K562 (cell line): ENCODE measurements at regions not wholly inside any gene's neighbourhood (a gene's known extent, or its start where the extent isn't known, plus 50 kb on each side); places are given as distances from the start of the nearest gene placed in this dataset.

ENCODE experiments used
- ATAC-seq: fragments of 200-7000 bp; cut with Tn5 transposase; 3 replicates; pipeline ENCODE4 v1.9.1; 2020; ENCODE audit warnings: moderate library complexity
- BruUV-seq: library from RNA; stranded (reverse); fragments of 400-500 nt; replicated peaks from 2 replicates; lab custom pipeline; 2021; lab: Mats Ljungman, UMichigan
- CTCF ChIA-PET: fragments of 300-600 bp; formaldehyde crosslinking; extraction: SDS; loops from one replicate; lab custom pipeline; 2021; ENCODE audit warnings: low intra/inter-chr PET ratio; lab: Yijun Ruan, JAX
- POLR2A ChIA-PET: fragments of 300-600, 350-650 bp; sonication (Branson Sonifier 250); formaldehyde crosslinking; extraction: SDS; loops from one replicate; lab custom pipeline; 2021; ENCODE audit warnings: antibody characterized with exemption, inconsistent platforms; lab: Yijun Ruan, JAX
- DNase-seq, 4 experiments: peaks; one replicate each; pipeline versions ENCODE4 v3.0.0 to v3.0.0-alpha.2; 2011 to 2018; ENCODE audit warnings: low spot score in 3 of 4, mixed read lengths in 3 of 4; ENCODE audit errors: extremely low read depth in 1 of 4
- FAIRE-seq: peaks from 2 replicates; lab custom pipeline; 2011; peaks lifted over from hg19 to GRCh38; lab: Jason Lieb, UNC
- H2AFZ ChIP-seq: 2 replicates; pipeline ENCODE4 v1.6.0; 2011; ENCODE audit warnings: low read depth, low read length, control low read depth, inconsistent platforms
- H3K27ac ChIP-seq: fragments of 200-600 bp; 3 replicates; pipeline ENCODE4 v1.8.0; 2011; ENCODE audit warnings: low read depth, mild to moderate bottlenecking, control low read depth, inconsistent platforms, low read length, moderate library complexity, mixed read lengths; ENCODE audit errors: extremely low read depth
- H3K27me3 ChIP-seq, 2 experiments: fragments of 300-600 bp in 1 of 2; 2 replicates in 1 of 2; 3 replicates in 1 of 2; pipeline versions ENCODE4 v1.6.0 to v1.8.0; 2011; ENCODE audit warnings: inconsistent platforms in 2 of 2, low read length in 2 of 2, mild to moderate bottlenecking in 1 of 2, mixed read lengths in 1 of 2, moderate library complexity in 1 of 2; ENCODE audit not compliant: control insufficient read depth in 2 of 2, insufficient read depth in 2 of 2
- H3K36me3 ChIP-seq: fragments of 300-600 bp; 3 replicates; pipeline ENCODE4 v1.8.0; 2011; ENCODE audit warnings: mild to moderate bottlenecking, low read length, inconsistent platforms; ENCODE audit not compliant: control insufficient read depth, insufficient read depth
- H3K4me1 ChIP-seq, 2 experiments: fragments of 200-600 bp in 1 of 2; replicated peaks in 1 of 2; 2 replicates in 1 of 2; 3 replicates in 1 of 2; pipeline versions ENCODE4 v1.5.1 to v1.8.0; 2011; ENCODE audit warnings: inconsistent platforms in 2 of 2, low read length in 2 of 2, mild to moderate bottlenecking in 1 of 2, mixed read lengths in 1 of 2, moderate library complexity in 1 of 2; ENCODE audit not compliant: control insufficient read depth in 2 of 2, insufficient read depth in 2 of 2
- H3K4me2 ChIP-seq: 2 replicates; pipeline ENCODE4 v1.6.1; 2011; ENCODE audit warnings: low read length, control low read depth, inconsistent platforms, mixed read lengths; ENCODE audit not compliant: insufficient read depth
- H3K4me3 ChIP-seq: fragments of 200-600 bp; sonication (generic), shearing (Covaris generic); 2 replicates; pipeline ENCODE4 v1.5.1; 2016; ENCODE audit warnings: control low read depth, inconsistent platforms
- H3K79me2 ChIP-seq: fragments of 200-600 bp; 3 replicates; pipeline ENCODE4 v1.8.0; 2011; ENCODE audit warnings: low read length, inconsistent platforms; ENCODE audit not compliant: control insufficient read depth, insufficient read depth
- H3K9ac ChIP-seq, 2 experiments: 2 replicates each; pipeline versions ENCODE4 v1.6.0 to v1.6.1; 2011; ENCODE audit warnings: low read depth in 2 of 2, low read length in 2 of 2, control low read depth in 1 of 2, inconsistent platforms in 1 of 2, mild to moderate bottlenecking in 1 of 2, mixed read lengths in 1 of 2; ENCODE audit not compliant: insufficient read depth in 1 of 2
- H3K9me1 ChIP-seq: one replicate; pipeline ENCODE4 v1.6.0; 2011; ENCODE audit warnings: inconsistent platforms, mild to moderate bottlenecking, low read length, moderate library complexity; ENCODE audit not compliant: control insufficient read depth, insufficient read depth
- H3K9me3 ChIP-seq: replicated peaks from 2 replicates; pipeline ENCODE4 v1.5.1; 2011; ENCODE audit warnings: low read depth, low read length, inconsistent platforms; ENCODE audit not compliant: control insufficient read depth, insufficient read depth
- H4K20me1 ChIP-seq: replicated peaks from 2 replicates; pipeline ENCODE4 v1.6.1; 2011; ENCODE audit warnings: low read length, inconsistent platforms, mixed read lengths; ENCODE audit not compliant: control insufficient read depth, insufficient read depth
- CHD2 ChIP-seq: IDR thresholded peaks from 2 replicates; pipeline ENCODE4 v1.6.1; 2011; ENCODE audit warnings: low read depth, low read length
- HINFP ChIP-seq: fragments of 450-650 bp; conservative IDR thresholded peaks from 2 replicates; pipeline ENCODE4 v1.6.1; 2016; ENCODE audit warnings: missing genetic modification characterization, low read depth, mild to moderate bottlenecking, control low read depth, missing compliant biosample characterization
- KDM1A ChIP-seq, 2 experiments: fragments of 450-650 bp; IDR thresholded peaks; 2 replicates each; pipeline ENCODE4 v1.6.1; 2016; ENCODE audit warnings: mild to moderate bottlenecking in 2 of 2
- RREB1 ChIP-seq: fragments of 250-450 bp; sonication (Bioruptor Pico); IDR thresholded peaks from 2 replicates; pipeline ENCODE4 v1.4.0; 2020
- ZNF76 ChIP-seq: fragments of 250-450 bp; sonication (Bioruptor Pico); IDR thresholded peaks from 2 replicates; pipeline ENCODE4 v1.4.0; 2020; ENCODE audit warnings: mild to moderate bottlenecking, moderate library complexity, borderline replicate concordance
- WGBS: fragments of 100-300 bp; shearing (Covaris generic); methylation state at CpG from one replicate; pipeline ENCODE4 v1.1.6; 2016; ENCODE audit warnings: low coverage, mixed read lengths; ENCODE audit not compliant: insufficient coverage; ENCODE audit errors: missing lambda C conversion rate; 5-methylcytosine and 5-hydroxymethylcytosine counted together
- in situ Hi-C: fragments of 300-500 bp; cut with MboI; formaldehyde crosslinking; loops from 4 replicates; pipeline ENCODE4 v1.15.0; 2018; ENCODE audit warnings: inconsistent platforms, mixed read lengths
- intact Hi-C: fragments of 100-400 bp; cut with micrococcal nuclease; formaldehyde crosslinking; loops from 2 replicates; pipeline ENCODE4 v1.14.2; 2022

GRCh38 chr10:21314111-21314626 lies 211.3 kb downstream of the SKIDA1 start:
- DNase-seq (no peak), FAIRE-seq (no peak), ATAC-seq (no peak)
- in situ Hi-C loops: no loop called here
- no peaks in the 10 kb centered on the region for H3K79me2 ChIP-seq
- no peak overlapping the region for H3K4me3 ChIP-seq
- H3K27me3 ChIP-seq: peaks cover 0 to 13% of the 10 kb centered on the region in 2 experiments; a peak in 1 of 5 replicates
- TF ChIP-seq HINFP (no peak), KDM1A (IDR thresholded peaks at IDR 0.05) (no peak), RREB1 (CRISPR knock-in tag) (no peak), ZNF76 (CRISPR knock-in tag) (no peak), CHD2 (no peak)
- H3K4me1 ChIP-seq: no peaks in the 10 kb centered on the region; a peak in 2 of 5 replicates
- no peak overlapping the region for H3K4me2 ChIP-seq
- H3K9me3 ChIP-seq: no peaks in the 10 kb centered on the region
- no peaks in the 10 kb centered on the region for H4K20me1 ChIP-seq
- no TSS peak for BruUV-seq
- POLR2A ChIA-PET: interaction anchor here (0.5 to 0.9 kb wide), 3 partner anchors 41 to 313 kb away, joined by 3 read pairs; no protein-coding TSS in a partner anchor
- no peak overlapping the region for H2AFZ ChIP-seq
- CTCF ChIA-PET: no interaction called here
- no peak overlapping the region for H3K9ac ChIP-seq
- no peak overlapping the region for H3K27ac ChIP-seq
- H3K36me3 ChIP-seq: no peaks in the 10 kb centered on the region
- intact Hi-C loops: no loop called here
- no peaks in the 10 kb centered on the region for H3K9me1 ChIP-seq
- 26% methylated on average over 9 of the region's 9 CpGs for WGBS
